ENCODE measurements at regions not wholly inside any gene's neighbourhood (a gene's known extent, or its start where the extent isn't known, plus 50 kb on each side); places are given as distances from the start of the nearest gene placed in this dataset.

- H3K27me3 Mint-ChIP-seq (ENCODE audit: low read depth), result no peaks in the 10 kb centered on the region
- no peak overlapping the region for H3K27ac Mint-ChIP-seq
- no peaks in the 10 kb centered on the region for H3K9me3 Mint-ChIP-seq
- no peak overlapping the region for H3K4me3 Mint-ChIP-seq
- H3K36me3 Mint-ChIP-seq (ENCODE audit: low read depth), result no peaks in the 10 kb centered on the region
- no peak for TF ChIP-seq CTCF (IDR thresholded peaks at IDR 0.05; ENCODE audit: unreplicated experiment in 3 of 3)
- peaks cover 4% of the 10 kb centered on the region for H3K4me1 Mint-ChIP-seq
Observed at GRCh38 chr13:101003566-101003965, 329.0 kb upstream of the TMTC4 start.

DNA sequence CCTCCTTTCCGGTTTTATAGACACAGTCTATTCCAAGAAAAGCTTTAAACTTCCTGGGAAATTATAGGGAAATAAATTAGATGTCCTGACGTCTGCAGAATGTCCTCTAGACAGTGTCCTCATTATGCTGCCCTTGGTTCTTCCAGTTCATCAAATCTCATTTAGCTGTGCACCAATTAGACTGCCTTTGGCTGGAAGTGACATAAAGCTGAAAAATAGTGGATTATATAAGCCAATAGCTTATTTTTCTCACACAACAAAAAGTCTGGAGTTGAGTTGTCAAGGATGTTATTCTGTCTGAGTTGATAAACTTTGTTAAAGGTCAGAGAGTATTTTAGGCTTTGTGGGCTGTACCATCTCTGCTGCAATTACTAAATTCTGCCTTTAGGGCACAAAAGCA lies 314.8 kb upstream of the TMTC4 start:
- H3K9me3 Mint-ChIP-seq, result peaks cover 31% of the 10 kb centered on the region
- H3K27me3 Mint-ChIP-seq (ENCODE audit: low read depth), result no peaks in the 10 kb centered on the region
- no peaks in the 10 kb centered on the region for H3K4me1 Mint-ChIP-seq
- H3K27ac Mint-ChIP-seq, result peak overlapping the region in 2 of 3 experiments; percentile 13 to 25
- no peaks in the 10 kb centered on the region for H3K36me3 Mint-ChIP-seq (ENCODE audit: low read depth)
- no peak for TF ChIP-seq CTCF (IDR thresholded peaks at IDR 0.05; ENCODE audit: unreplicated experiment in 3 of 3)
- no peak overlapping the region for H3K4me3 Mint-ChIP-seq

- Mint-ChIP-seq H3K36me3 (ENCODE audit: low read depth) (no peaks in the 10 kb centered on the region), H3K27me3 (ENCODE audit: low read depth) (no peaks in the 10 kb centered on the region), H3K4me1 (no peaks in the 10 kb centered on the region), H3K4me3 (no peak overlapping the region), H3K9me3 (peaks cover 29% of the 10 kb centered on the region), H3K27ac (no peak overlapping the region)
- no peak for TF ChIP-seq CTCF (IDR thresholded peaks at IDR 0.05; ENCODE audit: unreplicated experiment in 3 of 3)
Observed at GRCh38 chr13:100988921-100989320, 314.3 kb upstream of the TMTC4 start.

DNA sequence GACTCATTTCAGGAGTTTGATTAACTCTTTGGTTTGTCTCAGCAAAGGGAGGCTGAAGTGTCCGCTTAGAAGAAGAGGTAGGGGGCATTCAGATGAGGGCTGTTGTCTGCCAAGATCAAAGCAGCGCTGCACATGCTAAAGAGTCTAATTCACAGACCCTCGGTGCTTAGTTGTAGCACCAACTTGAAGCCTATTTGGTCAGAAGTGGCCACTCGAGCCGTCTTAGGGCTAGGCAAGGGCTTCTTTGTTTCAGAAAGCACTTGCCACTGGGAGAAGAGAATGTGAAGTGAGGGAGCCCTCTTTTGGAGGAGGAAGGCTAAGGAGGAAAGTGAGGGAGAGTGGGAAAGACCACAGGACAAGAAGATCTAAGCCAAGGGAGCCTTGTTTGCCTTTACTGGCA lies 313.4 kb upstream of the TMTC4 start:
- H3K27ac Mint-ChIP-seq, result no peak overlapping the region
- no peak for TF ChIP-seq CTCF (IDR thresholded peaks at IDR 0.05; ENCODE audit: unreplicated experiment in 3 of 3)
- H3K36me3 Mint-ChIP-seq (ENCODE audit: low read depth), result no peaks in the 10 kb centered on the region
- no peak overlapping the region for H3K4me3 Mint-ChIP-seq
- peaks cover 4% of the 10 kb centered on the region for H3K4me1 Mint-ChIP-seq
- H3K27me3 Mint-ChIP-seq (ENCODE audit: low read depth), result no peaks in the 10 kb centered on the region
- H3K9me3 Mint-ChIP-seq, result peaks cover 20% of the 10 kb centered on the region

- peaks cover 10% of the 10 kb centered on the region for H3K4me1 Mint-ChIP-seq
- no peak overlapping the region for H3K4me3 Mint-ChIP-seq
- peaks cover 8% of the 10 kb centered on the region for H3K9me3 Mint-ChIP-seq
- no peaks in the 10 kb centered on the region for H3K36me3 Mint-ChIP-seq (ENCODE audit: low read depth)
- no peak for TF ChIP-seq CTCF (IDR thresholded peaks at IDR 0.05; ENCODE audit: unreplicated experiment in 3 of 3)
- no peak overlapping the region for H3K27ac Mint-ChIP-seq
- no peaks in the 10 kb centered on the region for H3K27me3 Mint-ChIP-seq (ENCODE audit: low read depth)
Observed at GRCh38 chr13:100986571-100986970, 312.0 kb upstream of the TMTC4 start.

- Mint-ChIP-seq H3K9me3 (no peaks in the 10 kb centered on the region), H3K36me3 (ENCODE audit: low read depth) (no peaks in the 10 kb centered on the region), H3K27ac (no peak overlapping the region), H3K27me3 (ENCODE audit: low read depth) (no peaks in the 10 kb centered on the region), H3K4me3 (no peak overlapping the region), H3K4me1 (peaks cover 24% of the 10 kb centered on the region)
- no peak for TF ChIP-seq CTCF (IDR thresholded peaks at IDR 0.05; ENCODE audit: unreplicated experiment in 3 of 3)
Observed at GRCh38 chr13:100984085-100984705, 309.6 kb upstream of the TMTC4 start.

Measured in nephron (organoid).